ENCODE measurements at regions not wholly inside any gene's neighbourhood (a gene's known extent, or its start where the extent isn't known, plus 50 kb on each side); places are given as distances from the start of the nearest gene placed in this dataset.

DNA sequence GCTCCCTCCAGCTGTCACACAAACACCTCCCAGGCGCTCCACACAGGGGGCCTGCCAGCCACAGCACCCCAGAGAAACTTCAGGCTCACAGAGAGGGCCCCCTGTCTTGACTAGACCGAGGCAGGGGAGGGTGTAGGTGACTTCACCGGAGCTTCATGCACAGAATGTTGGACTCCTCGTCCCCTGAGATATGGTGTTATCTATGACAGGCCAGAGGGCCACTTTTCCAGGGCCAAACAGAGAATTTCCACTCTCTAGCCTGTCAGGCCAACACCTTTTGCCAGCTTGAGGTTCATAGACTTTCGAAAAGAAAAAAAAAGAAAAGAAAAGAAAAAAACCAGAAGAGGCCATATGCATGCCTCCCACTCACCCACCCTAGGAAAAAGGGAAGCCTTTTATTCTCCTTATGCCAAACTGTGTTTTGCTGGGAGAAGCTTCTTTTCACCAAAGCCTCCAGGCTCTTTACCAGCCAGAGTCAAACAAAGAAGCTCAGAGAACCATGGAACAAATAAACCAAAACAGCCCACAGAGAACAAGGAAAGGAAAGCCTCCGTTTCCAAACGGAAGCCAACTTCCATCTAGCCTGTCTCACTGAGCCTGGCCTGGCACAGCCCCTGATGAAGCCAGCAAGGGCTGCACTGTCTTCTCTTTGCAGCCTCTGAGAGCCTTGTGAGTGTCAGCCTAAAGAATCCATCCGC is 313.2 kb upstream of the JARID2 start:
- peak in 23 of 42 donors; percentile 24 to 77 (median 37) for DNase-seq
- intact Hi-C loops (cut with DNase I), result no loop called here

DNA sequence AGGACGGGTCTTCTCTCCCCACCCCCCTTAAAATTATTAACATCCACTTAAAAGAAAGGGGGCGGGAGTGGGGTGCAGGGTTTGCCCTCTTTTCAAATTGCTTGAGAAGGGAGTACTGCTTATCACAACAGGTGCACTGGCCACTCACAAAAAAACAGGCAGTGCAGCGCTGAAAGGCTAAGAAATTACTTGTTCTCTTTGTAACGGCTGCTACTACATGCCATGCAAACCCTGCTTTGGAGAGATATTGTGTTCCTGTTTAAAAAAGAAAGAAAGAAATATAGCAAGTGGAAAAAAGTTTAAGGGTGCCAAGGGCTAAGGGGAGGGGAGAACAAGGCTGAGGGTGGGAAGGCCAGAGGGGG is 312.7 kb upstream of the JARID2 start:
- intact Hi-C loops (cut with DNase I), result no loop called here
- no peak for DNase-seq

DNA sequence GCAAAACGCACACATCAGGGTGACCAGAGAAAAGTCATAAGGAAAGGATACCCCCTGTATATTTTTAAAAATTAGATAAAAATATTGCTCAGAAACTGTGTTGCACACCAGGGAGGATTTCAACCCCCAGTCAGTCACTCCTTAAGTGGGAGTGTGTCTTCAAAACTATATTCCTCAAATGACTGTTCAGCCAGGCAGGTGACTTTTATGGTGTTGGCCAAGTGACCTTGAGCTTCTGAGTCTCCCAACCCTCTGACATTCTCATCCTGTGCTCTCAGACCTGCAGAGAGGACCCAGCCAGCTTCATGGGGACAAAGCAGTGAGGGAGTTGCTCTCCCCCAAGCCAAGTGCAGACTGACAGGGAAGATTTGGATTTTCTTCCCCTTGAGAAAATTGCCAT is 311.9 kb upstream of the JARID2 start:
- intact Hi-C loops (cut with DNase I), result no loop called here
- no peak for DNase-seq

DNA sequence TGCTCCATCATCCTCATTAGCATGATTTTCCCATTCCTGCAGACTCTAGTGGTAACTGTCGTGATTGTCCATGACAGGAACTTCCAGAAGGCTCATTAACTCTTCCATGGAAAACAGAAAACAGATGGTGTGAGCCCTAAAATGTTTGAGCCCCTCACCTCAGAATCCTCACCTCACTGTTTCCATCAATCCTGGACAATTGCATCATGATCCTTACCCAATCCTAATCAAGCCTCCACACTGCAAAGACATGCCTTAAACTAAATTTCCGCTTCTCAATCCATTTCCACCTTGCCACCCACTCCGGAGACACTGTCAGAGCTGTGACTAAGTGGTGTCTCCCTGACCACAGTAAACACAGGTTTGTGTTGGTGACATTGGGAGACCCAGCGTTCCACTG is 311.0 kb upstream of the JARID2 start:
- intact Hi-C loops (cut with DNase I), result no loop called here

GRCh38 chr6:14936861-14937260 is 309.0 kb upstream of the JARID2 start:
- intact Hi-C loops (cut with DNase I), result no loop called here
- no peak for DNase-seq

More for the DNA sequence above, 311.0 kb upstream of the JARID2 start:
- no peak for DNase-seq

DNA sequence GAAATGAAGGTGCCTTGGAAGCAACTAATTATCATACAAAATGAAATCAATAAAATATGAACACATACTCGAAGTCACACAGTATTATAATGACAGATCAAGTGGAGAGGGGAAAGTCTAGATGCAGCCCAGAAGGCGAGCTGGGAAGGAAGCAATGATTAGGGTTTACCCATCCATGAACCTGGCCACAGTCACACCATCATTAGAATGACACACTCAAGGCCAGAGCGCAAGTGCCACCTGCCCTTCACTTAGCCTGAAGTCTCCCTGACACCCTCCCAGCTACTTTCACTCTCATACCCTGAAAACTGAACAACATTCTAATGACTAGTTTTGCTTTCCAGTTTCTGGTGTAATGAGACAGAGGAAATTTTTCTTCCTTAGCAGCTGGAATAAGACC is 302.8 kb upstream of the JARID2 start:
- DNase-seq, result no peak
- intact Hi-C loops (cut with DNase I), result no loop called here

- no peak for DNase-seq
- intact Hi-C loops (cut with DNase I), result no loop called here
Observed at GRCh38 chr6:14944593-14944992, 301.3 kb upstream of the JARID2 start.

GRCh38 chr6:14945461-14946185 is 300.2 kb upstream of the JARID2 start:
- intact Hi-C loops (cut with DNase I), result no loop called here
- no peak for DNase-seq

DNA sequence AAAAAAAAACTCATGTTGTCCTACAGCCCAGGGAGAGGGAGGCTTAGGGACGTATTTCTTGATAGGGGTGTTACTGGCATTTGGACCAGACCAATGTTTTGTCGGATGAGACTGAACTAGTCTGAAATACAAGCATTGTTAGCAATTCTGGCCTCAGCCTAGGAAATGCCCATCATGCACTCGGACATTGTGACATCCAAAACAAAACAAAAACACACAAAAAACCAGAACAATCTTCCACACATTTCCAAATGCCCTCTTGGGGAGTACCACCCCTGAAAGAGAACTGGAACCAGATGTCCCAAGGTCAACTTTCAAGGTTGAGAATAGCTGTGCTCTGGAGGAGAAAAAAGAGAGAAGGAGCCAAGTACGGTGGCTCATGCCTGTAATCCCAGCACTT is 299.1 kb upstream of the JARID2 start:
- DNase-seq, result no peak
- intact Hi-C loops (cut with DNase I), result no loop called here

DNA sequence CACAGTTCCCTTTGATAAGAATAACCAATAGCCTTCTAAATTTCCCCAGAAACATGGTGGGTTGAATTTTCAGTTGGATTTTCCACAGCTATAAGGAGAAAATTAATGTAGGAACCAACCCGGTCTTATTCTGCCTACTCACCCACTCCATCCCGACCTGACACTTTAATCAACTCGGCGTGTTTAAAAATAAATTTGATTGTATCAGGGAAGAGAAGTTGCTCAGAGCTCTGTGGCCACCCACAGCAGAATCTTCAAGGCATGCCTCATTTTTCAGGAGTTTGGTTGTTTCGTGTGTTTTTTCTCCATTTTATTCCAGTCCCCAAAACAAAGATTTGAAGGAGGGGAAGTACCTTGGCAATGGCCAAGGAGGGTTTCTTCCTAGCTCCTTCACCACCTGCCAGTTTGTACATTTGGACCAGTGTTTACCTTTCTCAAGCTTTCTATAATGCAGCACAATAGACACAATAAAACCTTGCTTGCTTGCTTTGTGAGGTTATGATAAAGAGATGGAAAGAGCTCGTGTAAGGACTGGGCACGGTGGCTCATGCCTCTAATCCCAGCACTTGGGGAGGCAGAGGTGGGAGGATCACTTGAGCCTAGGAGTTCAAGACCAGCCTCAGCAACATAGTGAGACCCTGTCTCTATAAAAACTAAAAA is 297.2 kb upstream of the JARID2 start:
- peak in 17 of 42 donors; percentile 12 to 72 (median 30) for DNase-seq
- intact Hi-C loops (cut with DNase I), result no loop called here

DNA sequence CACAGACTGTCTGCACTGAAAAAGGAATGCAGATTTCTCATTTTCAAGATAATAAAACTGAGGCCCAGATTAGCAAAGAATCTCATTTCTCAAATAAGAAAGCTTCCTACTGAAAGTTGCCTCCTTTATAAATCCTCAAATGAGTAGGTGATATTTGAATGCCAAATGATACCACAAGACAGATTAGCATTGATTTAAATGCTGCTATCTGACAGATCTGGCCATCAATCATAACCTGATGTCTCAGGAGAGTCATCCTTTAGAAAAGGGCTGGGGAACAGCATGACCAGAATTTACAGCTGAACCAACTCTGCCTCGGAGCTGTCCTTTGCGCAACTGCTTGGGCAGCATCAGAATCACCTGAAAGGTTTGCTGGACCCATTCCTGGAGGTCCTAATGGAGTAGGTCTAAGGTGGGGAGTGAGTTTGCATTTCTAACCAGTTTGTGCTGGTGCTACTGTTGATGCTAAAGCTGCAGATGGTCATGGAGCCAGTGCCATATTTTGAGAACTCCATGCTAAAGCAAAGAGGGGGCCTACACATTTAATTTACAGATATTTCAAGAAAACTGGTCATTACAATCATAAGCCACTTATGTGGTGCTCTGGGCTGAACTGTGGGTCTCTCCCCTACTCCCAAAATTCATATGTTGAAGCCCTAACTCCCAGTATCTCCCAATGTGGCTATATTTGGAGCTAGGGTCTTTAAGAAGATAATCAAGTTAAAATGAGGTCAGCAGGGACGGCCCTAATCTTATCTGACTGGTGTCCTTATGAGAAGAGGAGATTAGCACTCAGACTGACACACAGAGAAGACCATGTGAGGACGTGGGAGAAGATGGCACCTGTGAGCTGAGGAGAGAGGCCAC is 295.5 kb upstream of the JARID2 start:
- no peak for DNase-seq
- intact Hi-C loops (cut with DNase I), result no loop called here

GRCh38 chr6:14950970-14951276 is 294.9 kb upstream of the JARID2 start:
- intact Hi-C loops (cut with DNase I), result no loop called here
- DNase-seq, result no peak

- intact Hi-C loops (cut with DNase I), result no loop called here
- DNase-seq, result no peak
Observed at GRCh38 chr6:14951704-14952103, 294.2 kb upstream of the JARID2 start.

DNA sequence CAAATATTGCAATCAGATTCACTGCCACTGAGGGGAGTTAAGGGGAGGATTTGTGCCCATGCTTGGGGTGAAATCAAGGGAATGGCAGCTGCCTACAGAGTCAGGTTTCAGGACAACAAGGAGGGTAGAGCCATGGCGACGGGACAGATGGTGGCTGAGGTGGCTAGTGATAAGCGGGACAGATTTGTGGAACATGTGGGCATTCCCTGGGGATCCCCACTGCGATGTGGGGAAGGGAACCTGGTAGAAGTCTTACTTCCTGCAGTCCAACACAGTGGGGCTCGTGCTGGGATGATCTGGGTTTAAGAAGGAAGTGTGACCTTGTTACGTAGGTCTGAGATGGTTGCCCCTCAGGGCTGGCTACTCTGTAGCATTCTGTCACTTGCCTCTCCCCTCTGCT is 292.0 kb upstream of the JARID2 start:
- intact Hi-C loops (cut with DNase I), result no loop called here
- DNase-seq, result no peak

DNA sequence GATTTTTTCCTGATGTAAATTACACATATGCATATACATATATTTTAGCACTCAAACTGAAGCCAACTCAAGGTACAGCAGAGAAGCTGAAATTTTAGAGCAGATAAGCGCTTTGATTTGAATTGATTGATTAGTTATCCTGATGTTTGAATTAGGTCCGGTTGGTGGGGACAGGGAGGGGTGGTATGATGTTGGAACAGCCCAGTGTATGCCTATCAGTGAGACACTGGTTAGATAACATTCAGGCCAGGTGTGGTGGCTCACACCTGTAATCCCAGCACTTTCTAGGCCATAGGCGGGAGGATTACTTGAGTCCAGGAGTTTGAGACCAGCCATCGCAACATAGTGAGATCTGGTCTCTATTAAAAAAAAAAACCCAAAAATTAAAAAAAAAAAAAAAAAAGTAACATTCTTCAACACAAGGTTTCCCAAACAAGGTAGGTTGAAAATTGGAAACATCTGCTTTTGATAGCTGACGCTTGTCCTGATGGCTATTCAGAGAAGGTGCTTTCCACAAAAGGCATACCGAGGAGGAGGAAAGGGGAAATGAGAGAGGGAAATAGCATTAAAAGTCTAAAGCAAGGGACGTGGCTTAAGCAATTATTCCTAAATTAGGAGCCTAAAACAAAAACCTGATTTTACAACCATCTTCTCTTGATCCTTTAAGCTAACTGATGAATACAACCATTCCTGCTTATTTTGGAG is 288.4 kb upstream of the JARID2 start:
- DNase-seq, result no peak

GRCh38 chr6:14959324-14959885 is 286.5 kb upstream of the JARID2 start:
- no peak for DNase-seq

More for the DNA sequence above, 288.4 kb upstream of the JARID2 start:
- intact Hi-C loops (cut with DNase I), result no loop called here

DNA sequence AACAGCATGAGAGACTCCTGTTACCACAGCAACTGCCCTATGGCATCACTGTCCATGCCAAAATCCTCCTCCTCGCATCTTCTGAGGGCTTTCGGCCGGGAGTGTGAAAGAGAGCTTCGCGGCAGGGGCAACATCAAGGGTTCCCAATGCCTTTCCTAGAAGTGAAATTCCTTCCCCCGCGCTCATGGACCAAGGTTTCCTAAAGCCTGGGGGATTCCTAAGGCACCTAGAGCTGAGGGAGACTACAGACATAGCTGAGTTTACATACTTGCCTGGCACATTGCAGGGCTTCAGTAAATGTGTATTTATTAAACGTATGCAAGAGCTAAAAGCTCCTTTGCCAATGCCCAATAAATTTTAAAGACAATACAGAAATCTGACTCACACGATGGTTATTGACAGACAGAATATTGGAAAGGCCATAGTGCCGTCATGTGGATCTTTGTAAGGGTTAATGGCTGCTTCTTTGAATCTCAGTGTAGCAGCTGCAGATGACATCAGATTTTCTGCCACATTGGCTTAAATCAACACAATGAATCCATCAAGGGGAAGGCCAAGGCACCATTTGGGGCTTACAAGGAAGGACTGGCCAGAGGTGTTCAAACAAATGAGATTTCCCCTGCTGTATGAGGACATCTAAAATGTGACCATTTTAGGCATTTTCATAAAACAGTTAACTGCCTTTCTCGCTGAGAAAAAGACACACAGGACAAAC is 281.2 kb upstream of the JARID2 start:
- DNase-seq, result peak in 1 of 42 donors; percentile 22
- intact Hi-C loops (cut with DNase I), result no loop called here

More at GRCh38 chr6:14959324-14959885, 286.5 kb upstream of the JARID2 start:
- intact Hi-C loops (cut with DNase I), result no loop called here

DNA sequence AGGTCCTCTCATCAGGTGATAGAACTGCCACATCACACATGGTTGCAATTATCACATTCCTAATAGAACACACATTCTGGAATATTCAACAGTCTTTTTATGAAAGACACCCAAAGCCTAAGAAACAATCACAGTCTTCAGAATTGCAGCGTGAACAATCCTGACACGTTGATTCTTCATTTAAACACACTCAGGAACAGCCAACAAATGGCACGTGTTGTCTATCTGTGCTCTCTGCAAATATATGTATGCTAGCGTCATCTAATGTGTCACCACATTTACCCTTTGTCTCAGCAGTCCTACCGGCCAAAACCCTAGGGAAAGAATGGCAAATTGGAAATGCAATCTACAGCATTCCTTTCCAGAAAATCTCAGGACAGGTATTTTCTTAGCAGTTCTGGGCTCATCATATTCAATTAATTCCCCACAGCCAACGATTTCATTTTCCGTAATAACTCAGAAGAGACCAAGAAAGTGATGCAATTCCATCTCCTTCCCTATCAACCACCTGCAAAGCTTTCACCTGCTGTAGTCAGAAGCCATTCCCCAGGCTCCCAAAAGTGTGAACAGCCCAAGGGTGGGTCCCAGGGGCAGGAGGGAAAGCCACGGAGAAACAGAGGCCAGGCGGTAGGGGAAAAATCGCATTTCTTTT is 280.3 kb upstream of the JARID2 start:
- intact Hi-C loops (cut with DNase I), result no loop called here
- DNase-seq, result no peak

All from head of caudate nucleus (tissue), 42 donors.